Hematopoietic multipotent progenitor cell treated with erythropoietin and hydrocortisone succinate and interleukin-3 and kit ligand, for 8 days (in vitro differentiated cells): ENCODE measurements at regions not wholly inside any gene's neighbourhood (a gene's known extent, or its start where the extent isn't known, plus 50 kb on each side); places are given as distances from the start of the nearest gene placed in this dataset.

Source experiments
- DNase-seq: peaks from one replicate; pipeline ENCODE4 v3.0.0-alpha.2; 2015

GRCh38 chr1:187456446-187456845, 627.7 kb downstream of the PLA2G4A start:
- DNase-seq: no peak

DNA sequence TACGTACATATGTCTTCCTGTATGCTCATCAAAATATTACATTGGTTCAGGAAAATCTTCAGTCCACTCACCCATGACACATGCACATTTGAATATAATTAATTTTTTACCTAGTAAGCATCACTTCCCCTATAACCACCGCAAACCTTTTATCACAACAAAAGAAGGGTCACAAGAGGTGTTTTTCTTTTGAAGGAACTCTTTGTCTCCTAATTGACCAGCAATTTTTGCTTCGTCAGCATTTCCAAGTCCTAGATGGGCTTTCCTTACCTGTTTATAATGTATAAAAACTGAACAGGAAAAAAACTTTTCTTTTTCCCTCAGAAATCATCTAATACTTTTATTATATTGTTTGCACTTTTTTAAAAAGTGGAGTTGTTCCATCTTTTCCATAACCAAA, 631.3 kb downstream of the PLA2G4A start:
- DNase-seq: no peak

DNA sequence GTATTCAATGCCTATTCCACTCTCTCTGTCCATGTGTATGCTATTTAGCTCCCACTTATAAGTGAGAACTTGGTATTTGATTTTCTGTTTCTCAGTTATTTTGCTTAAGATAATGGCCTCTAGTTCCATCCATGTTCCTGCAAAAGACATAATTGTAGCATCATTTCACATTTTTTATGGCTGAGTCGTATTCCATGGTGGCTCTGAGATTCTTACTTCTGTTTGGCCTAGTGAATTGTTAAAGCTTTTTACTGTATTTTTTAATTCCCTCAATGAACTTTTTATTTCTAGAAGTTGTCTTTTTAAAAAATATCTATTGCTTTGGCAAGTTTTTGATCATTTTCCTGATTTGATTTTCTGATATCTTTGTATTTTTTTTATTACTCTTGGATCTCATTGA, 635.6 kb downstream of the PLA2G4A start:
- DNase-seq: no peak

GRCh38 chr1:187465441-187465840, 636.7 kb downstream of the PLA2G4A start:
- no peak for DNase-seq

DNA sequence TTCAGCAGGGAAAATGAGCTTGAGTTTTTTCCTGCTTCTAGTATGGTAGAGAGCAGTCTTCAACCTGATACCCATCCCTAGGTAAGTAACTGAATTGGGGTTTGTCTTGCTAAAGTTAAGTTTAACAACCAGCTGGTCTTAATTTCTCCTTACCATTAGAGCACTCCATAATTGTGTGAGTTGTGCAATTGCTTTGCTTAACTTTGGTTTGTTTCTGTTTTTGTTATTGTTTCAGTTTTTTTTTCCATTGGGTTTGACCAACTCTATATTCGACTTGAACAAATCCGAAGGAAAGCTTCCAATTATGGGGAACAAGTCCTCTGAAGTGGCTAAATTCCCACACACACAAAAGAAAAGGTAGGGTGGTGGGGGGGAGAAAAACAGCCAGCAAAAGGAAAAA, 641.1 kb downstream of the PLA2G4A start:
- no peak for DNase-seq

GRCh38 chr1:187471555-187471954, 642.8 kb downstream of the PLA2G4A start:
- no peak for DNase-seq

- no peak for DNase-seq
These were observed 645.6 kb downstream of the PLA2G4A start for GRCh38 chr1:187474336-187474735.

DNA sequence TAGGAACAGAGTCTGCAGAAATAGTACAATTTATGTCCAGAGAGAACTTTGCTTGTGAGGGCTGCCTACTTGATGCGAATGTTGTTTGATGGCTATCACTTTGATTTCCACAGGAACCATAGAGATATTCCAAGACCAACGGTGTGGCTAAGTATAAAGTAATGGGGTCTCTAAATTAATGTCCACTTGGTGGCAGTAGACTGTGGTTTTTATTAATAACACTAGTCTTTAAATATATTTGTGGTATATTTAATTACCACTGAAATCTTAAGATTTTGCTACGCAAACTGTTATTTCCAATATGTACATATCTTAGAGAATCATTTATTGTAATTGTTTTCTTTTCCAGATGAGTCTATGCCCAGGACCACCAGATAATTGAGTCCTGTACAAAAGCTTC, 647.9 kb downstream of the PLA2G4A start:
- peak; percentile 7 for DNase-seq

DNA sequence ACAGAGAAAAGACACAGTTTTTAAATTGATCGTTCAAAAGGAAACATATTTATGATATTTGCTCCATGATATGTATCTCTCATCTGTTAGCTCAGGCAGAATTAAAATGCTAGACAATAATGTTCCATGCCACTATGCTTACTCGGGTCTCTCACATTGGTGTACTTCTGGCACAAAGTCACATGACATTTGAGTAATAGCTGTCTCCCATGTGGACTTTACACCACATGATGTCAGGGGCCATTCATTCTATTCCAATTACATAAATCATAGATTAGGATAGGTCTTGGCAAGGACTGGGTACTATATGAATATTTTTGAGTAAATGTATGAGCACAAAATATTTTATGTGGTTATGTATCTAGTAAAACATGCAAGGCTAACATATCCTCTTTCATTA, 648.4 kb downstream of the PLA2G4A start:
- no peak for DNase-seq

- DNase-seq: no peak
These were observed 648.8 kb downstream of the PLA2G4A start for GRCh38 chr1:187477535-187477934.

- DNase-seq: no peak
These were observed 652.9 kb downstream of the PLA2G4A start for GRCh38 chr1:187481581-187482148.

- DNase-seq: no peak
These were observed 661.5 kb downstream of the PLA2G4A start for GRCh38 chr1:187490266-187490665.

GRCh38 chr1:187491082-187491720, 662.5 kb downstream of the PLA2G4A start:
- DNase-seq: no peak

DNA sequence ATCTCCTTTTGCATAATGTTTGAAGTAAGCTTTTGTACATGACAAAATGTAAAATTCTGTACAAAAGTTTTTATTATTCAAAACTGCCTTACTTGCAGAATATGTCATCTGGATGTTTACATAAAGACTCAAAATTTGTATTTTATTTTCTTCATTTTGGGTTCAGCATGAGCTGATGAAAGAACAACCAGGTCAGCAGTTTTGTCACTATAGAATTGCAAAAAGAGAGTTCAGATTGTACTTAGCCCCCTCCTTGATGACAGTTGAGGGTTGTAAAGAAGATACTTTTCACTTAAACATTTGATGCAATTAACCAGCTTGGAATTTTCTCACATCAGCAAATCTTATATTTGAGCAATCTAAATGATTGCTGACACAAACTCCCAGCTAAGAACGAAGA, 669.3 kb downstream of the PLA2G4A start:
- no peak for DNase-seq

- no peak for DNase-seq
These were observed 676.0 kb downstream of the PLA2G4A start for GRCh38 chr1:187504779-187505178.

- no peak for DNase-seq
These were observed 680.3 kb downstream of the PLA2G4A start for GRCh38 chr1:187509091-187509490.

GRCh38 chr1:187513190-187513589, 684.4 kb downstream of the PLA2G4A start:
- no peak for DNase-seq

GRCh38 chr1:187514110-187514509, 685.4 kb downstream of the PLA2G4A start:
- no peak for DNase-seq

GRCh38 chr1:187516874-187517273, 688.1 kb downstream of the PLA2G4A start:
- DNase-seq: no peak

DNA sequence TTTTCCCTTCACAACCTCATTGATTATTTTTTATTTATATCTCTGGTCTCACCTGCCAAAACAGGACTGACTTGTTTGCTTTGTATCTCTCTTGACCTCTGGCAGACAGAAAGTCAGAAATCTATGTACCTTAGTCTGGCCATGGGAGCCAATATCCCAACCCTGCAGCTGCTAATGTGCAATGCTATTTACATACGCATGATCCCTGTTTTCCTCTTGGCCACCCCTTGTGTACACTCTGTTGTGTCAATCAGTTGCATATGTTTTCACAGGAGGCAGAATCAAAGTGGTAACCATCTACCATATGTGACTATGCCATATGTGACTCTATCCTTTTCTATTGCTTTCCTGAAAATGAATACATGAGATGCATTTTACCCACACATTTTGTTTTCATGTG, 688.8 kb downstream of the PLA2G4A start:
- no peak for DNase-seq

GRCh38 chr1:187527346-187527745, 698.6 kb downstream of the PLA2G4A start:
- DNase-seq: no peak

GRCh38 chr1:187537936-187538335, 709.2 kb downstream of the PLA2G4A start:
- DNase-seq: no peak

GRCh38 chr1:187549540-187549939, 720.8 kb downstream of the PLA2G4A start:
- no peak for DNase-seq

- DNase-seq: no peak
These were observed 722.3 kb downstream of the PLA2G4A start for GRCh38 chr1:187551061-187551460.

DNA sequence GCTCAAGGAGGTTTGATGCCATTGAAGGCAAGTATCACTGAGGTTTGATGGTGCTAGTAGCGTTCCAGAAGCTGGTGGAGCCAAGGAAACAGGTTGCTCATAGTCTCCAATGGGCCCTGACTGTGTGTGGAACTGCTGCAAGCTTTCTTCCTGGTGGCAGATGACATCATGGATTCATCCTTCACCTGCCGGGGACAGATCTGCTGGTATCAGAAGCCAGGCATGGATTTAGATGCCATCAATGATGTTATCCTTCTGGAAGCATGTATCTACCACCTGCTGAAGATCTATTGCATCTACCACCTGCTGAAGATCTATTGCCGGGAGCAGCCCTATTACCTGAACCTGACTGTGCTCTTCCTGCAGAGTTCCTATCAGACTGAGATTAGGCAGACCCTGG, 734.4 kb downstream of the PLA2G4A start:
- DNase-seq: no peak
